Activated CD4-positive, alpha-beta T cell treated with anti-CD3 and anti-CD28 coated beads, Interleukin-2, amount 50 U/mL, for 4 hours (primary cell): ENCODE measurements at regions not wholly inside any gene's neighbourhood (a gene's known extent, or its start where the extent isn't known, plus 50 kb on each side); places are given as distances from the start of the nearest gene placed in this dataset.

Source experiments
- DNase-seq, 2 experiments: peaks; one replicate each; pipeline ENCODE4 v3.0.0-alpha.2; 2020

DNA sequence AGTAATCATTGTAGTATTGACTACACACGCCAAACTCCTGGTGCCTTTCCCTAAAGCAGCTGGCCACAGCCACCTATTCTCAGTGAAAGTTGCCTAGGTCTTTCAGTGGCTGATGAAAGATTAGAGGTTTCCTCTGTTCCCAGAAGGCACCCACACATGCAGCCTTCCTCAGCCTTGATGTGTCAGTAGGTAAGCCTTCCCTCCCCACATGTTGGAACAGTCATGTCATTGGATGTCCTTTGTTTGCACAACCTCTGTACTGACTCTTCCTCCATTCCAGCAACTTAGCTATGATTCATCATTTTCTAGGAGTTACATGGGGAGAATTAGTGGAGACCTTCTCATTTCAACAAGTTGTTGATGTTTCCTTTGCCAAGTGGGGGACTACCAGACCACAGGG, 630.8 kb upstream of the SLC39A10 start:
- DNase-seq = no peak

GRCh38 chr2:195022508-195022830, 634.6 kb upstream of the SLC39A10 start:
- DNase-seq = no peak

- no peak for DNase-seq
Measured at GRCh38 chr2:195021711-195022507, 635.1 kb upstream of the SLC39A10 start.

DNA sequence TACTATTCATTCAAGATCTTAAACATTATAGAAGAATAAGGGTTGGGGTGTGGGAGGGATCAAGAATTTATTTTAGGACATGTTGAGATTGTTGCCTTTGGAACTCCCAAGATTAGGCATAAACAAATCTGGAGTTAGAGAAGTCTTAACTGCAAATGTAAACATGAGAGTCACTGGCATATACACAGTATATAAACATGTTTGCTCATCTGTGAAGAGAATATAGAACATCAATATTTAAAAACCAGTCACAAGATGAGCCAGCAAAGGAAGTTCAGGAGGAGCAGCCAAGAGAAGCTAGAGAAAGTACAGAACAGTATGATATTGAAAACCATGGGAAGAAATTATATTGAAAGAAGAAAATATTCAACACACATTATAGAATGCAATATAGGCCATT, 638.6 kb upstream of the SLC39A10 start:
- DNase-seq = no peak

- no peak for DNase-seq
Measured at GRCh38 chr2:195017890-195018289, 639.1 kb upstream of the SLC39A10 start.

DNA sequence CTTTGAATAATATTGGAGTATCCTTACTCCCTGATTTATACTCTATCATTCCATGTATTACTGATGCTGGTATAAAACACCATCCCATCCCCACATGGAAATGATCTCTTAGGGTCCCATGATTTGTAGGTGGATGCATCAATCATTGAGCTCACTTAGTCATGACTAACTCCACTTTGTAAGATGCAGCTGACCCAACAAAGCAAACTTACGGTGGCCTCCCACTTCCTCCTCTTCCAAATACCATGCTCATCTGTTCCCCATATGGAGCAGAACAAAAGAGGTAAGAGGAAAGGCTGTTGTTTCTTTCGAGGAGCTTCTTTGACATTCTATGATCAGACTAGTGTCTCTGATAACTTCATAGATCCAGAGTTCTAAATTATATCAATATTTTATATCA, 640.2 kb upstream of the SLC39A10 start:
- DNase-seq = no peak

DNA sequence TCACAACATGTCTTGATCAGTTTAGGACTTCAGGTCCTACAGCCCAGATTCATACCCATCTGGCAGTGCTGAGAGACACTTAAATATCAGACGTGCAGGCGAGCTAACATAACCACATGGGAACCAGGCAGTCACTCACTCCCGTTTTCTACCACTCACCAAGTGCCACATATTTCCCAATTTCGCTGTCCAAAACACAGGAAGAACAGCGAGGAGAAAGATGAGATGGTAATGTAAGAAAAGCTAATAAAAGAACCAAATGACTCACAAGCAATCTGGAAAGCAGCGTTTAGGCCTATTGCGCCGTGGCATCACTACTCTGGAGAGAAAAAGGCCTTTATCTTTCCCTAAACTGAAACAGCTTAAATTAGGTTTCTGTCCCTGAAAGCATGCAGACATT, 647.8 kb upstream of the SLC39A10 start:
- no peak for DNase-seq

- no peak for DNase-seq
Measured at GRCh38 chr2:195006856-195007255, 650.2 kb upstream of the SLC39A10 start.

GRCh38 chr2:195003881-195004471, 653.0 kb upstream of the SLC39A10 start:
- no peak for DNase-seq

DNA sequence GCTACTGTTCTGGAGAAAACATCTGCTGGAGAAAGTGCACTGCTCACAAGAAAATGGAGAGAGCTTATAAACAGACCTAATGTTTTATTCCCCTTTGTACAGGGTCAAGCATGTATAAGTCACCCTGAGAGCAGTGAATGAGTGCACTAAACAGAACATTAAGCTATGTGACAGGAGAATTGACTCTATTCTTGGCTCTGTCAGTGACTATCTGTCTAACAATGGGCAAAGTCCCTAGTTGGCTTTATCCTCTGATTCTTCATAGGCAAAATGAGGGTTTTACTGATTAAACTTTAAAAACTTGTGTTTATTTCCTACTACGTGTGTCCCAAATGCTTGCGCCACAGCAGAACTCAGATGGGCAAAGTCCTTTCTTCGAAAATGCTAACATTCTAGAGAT, 655.1 kb upstream of the SLC39A10 start:
- no peak for DNase-seq

- no peak for DNase-seq
Measured at GRCh38 chr2:194999771-195000170, 657.3 kb upstream of the SLC39A10 start.

DNA sequence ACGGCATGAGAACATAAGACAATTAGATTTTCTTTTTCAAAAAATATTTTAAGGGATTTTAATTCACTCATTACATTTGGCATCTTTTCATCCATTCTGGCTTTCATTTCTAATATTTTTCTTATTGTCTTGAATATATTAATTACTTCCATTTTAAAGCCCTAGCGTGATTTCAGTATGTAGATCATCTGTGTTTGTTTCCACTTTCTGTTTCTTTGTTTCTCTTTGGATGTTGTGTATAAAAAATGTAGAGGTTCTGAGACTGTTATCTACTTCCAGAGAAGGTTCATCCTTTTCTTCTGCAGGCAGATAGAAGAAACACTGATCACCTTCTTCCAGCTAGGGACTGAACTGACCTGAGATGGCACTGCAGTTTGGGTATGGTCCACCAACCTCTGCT, 664.4 kb upstream of the SLC39A10 start:
- DNase-seq = no peak

GRCh38 chr2:194985258-194985657, 671.8 kb upstream of the SLC39A10 start:
- DNase-seq = no peak

DNA sequence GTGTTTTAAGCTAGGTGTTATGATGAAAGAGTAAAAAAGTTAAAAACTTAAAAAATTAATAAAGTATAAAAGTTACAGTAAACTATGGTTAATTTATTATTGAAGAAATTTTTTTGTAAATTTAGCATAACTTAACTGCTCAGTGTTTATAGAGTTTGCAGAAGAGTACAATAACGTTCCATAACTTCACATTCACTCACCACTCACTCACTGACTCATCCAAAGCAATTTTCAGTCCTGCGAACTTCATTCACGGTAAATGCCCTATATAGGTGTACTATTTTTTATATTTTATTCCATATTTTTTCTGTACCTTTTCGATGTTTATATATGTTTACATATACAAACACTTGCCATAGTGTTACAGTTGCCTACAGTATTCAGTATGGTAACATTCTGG, 694.8 kb upstream of the SLC39A10 start:
- no peak for DNase-seq

DNA sequence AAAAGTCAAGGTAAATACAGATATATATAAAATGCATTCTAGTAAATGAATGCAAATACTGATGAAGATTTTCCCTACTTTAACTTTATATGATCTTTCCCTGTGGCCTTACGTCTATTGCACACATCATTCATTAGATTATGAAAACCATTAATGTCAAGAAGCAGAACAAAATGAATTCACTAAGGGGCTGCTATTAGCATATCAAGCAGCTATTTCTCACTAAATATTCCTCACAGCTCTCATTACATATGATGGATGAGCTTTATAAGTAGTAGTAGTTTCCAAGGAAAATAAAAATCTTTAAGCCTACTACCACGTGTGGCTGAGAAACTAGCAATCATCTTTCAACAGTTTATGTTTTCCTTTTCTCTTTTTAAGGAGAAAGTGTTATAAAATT, 702.8 kb upstream of the SLC39A10 start:
- no peak for DNase-seq

DNA sequence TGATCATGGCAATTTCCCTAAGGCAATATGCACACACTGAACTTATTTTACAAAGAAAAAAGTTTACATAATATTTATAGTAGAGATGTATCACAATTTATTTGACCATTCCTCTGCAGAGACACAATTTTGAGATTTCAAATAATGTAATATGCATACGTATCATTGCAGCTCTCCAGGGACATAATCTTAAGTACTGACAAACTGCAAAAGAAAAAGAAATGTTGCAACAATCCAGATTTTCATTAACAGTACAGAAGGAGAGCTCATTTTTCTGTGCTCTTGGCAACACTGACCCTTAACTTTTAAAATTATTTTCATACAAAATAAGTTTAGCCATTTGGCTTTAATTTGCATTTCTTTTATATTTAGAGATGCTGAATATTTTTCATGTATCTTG, 710.2 kb upstream of the SLC39A10 start:
- DNase-seq = no peak

GRCh38 chr2:194938066-194938465, 719.0 kb upstream of the SLC39A10 start:
- no peak for DNase-seq

DNA sequence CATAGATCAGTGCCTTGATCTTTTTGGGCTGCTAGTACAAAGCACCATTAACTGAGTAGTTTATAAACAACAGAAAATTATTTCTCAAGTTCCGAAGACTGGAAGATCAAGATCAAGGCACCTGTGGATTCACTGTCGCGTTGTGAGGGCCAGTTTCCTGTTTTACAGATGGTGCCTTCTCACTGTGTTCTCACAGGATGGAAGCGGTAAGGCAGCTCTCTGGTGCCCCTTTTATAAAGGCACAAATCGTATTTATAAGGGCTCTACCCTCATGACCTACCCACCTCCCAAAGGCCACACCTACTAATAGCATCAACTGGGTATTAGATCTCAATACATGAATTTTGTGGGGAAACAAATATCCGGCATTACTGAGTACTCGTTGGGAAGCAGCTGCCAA, 729.5 kb upstream of the SLC39A10 start:
- no peak for DNase-seq

GRCh38 chr2:194926873-194927272, 730.2 kb upstream of the SLC39A10 start:
- DNase-seq = no peak

DNA sequence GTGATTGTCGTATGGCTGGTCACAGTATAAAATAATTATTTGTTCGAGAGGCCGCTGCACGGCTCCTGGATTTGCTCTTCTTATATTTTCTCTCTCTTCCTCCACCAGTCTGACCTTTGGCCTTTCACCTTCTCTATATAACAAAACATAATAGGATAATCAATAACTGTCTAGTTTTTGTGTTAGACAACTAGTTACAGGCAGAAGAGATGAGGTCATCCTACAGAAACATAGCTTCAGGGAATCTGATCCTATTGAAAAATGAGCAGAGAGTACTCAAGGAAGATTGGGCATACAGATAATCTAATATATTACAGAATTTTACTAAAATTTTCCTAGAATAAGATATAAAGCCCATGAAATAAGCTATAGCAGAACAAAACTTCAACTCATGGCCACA, 731.3 kb upstream of the SLC39A10 start:
- DNase-seq = no peak

- no peak for DNase-seq
Measured at GRCh38 chr2:194917519-194917918, 739.5 kb upstream of the SLC39A10 start.

GRCh38 chr2:194915485-194915884, 741.5 kb upstream of the SLC39A10 start:
- no peak for DNase-seq

DNA sequence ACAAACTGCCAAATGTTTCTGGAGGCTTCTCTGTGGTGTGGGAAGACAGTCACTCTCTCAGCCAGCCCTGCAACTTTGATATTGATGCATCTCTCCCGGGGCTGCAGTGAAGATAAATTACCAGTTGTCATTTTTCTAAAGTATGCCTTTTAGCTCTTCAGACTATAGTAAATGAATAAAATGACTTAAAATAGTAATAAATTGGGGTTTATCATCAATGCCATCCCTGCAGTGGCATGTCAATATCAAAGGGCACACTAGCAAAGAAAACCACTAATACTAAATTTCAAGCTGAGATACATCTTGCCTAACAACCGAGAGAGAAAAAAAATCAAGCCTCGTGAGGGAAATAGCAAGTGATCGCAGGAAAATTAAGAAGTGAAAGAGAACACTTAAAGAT, 749.5 kb upstream of the SLC39A10 start:
- no peak for DNase-seq

DNA sequence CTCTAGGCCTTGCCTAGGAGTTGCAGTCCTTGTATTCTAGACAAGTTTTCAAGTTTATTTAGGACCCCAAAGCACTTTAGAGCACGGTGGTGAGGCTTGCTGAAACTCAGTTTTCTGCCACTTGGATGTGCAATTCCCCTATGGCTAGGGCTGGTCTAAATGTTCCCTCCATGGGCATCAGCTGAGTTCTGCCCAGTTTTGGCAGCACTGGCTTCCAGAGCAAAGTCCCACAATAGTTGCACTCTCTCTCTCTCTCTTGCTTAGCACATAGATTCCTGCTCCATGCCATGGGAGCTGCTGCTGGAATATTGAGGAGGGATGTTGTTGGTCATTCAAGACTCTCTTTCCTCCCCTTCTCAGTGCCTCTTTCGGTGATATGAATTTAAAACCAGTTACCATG, 760.2 kb upstream of the SLC39A10 start:
- no peak for DNase-seq

DNA sequence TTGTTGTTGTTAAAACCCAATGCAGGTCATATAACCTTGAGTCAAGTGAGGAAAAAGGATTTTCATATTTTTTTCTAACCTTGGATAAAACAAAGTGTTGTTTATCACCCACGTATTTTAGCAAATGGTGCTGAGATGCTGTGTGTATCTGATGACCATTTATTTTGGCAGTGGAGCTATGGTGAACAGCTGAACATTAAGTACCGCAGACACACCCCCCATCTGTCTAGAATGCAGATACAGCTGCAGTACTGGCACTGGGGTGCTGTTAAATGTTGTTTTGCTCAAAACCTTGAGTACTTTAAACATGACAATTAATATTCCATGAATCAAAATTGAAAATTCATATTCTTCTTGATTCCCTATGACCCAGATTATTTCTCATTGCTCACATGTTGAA, 773.3 kb upstream of the SLC39A10 start:
- no peak for DNase-seq
